Endothelial cell of umbilical vein (primary cell): ENCODE measurements at regions not wholly inside any gene's neighbourhood (a gene's known extent, or its start where the extent isn't known, plus 50 kb on each side); places are given as distances from the start of the nearest gene placed in this dataset.

Source experiments
- BruUV-seq: library from RNA; stranded (reverse); fragments of 400-500 nt; replicated peaks from 2 replicates; lab custom pipeline; 2021; lab: Mats Ljungman, UMichigan
- CTCF ChIA-PET: fragments of 300-600, 350-600 bp; sonication (Branson Sonifier 250); formaldehyde crosslinking; loops from one replicate; lab custom pipeline; 2021; ENCODE audit warnings: antibody characterized with exemption, inconsistent platforms; lab: Charles Lee
- POLR2A ChIA-PET: fragments of 300-600, 350-600 bp; sonication (Branson Sonifier 250); formaldehyde crosslinking; loops from one replicate; lab custom pipeline; 2021; ENCODE audit warnings: antibody characterized with exemption, inconsistent platforms; lab: Charles Lee
- DNase-seq: peaks from one replicate; pipeline ENCODE4 v3.0.0-alpha.2; 2011; ENCODE audit warnings: low read depth, low spot score
- FAIRE-seq: peaks from 2 replicates; lab custom pipeline; 2011; peaks lifted over from hg19 to GRCh38; lab: Jason Lieb, UNC
- H2AFZ ChIP-seq: 2 replicates; pipeline ENCODE4 v1.6.0; 2012; ENCODE audit warnings: low read depth, low read length, control low read depth, inconsistent platforms
- H3K27ac ChIP-seq: 2 replicates; pipeline ENCODE4 v1.5.1; 2011; ENCODE audit warnings: low read depth, mild to moderate bottlenecking, control low read depth, low read length, moderate library complexity; ENCODE audit not compliant: insufficient read depth
- H3K27me3 ChIP-seq, 2 experiments: 2 replicates each; pipeline versions ENCODE4 v1.6.0 to v1.6.1; 2011; ENCODE audit warnings: low read length in 2 of 2, mixed read lengths in 1 of 2; ENCODE audit not compliant: control insufficient read depth in 2 of 2, insufficient read depth in 2 of 2
- H3K36me3 ChIP-seq, 2 experiments: 2 replicates in 1 of 2; 3 replicates in 1 of 2; pipeline ENCODE4 v1.5.1; 2011; ENCODE audit warnings: low read length in 2 of 2, mild to moderate bottlenecking in 1 of 2, moderate library complexity in 1 of 2; ENCODE audit not compliant: control insufficient read depth in 2 of 2, insufficient read depth in 2 of 2; ENCODE audit errors: extremely low read depth in 1 of 2
- H3K4me1 ChIP-seq: 3 replicates; pipeline ENCODE4 v1.5.1; 2011; ENCODE audit warnings: mild to moderate bottlenecking, low read length; ENCODE audit not compliant: control insufficient read depth, insufficient read depth; ENCODE audit errors: extremely low read depth
- H3K4me2 ChIP-seq: 2 replicates; pipeline ENCODE4 v1.6.1; 2011; ENCODE audit warnings: low read length, control low read depth, mixed read lengths; ENCODE audit not compliant: insufficient read depth
- H3K4me3 ChIP-seq, 3 experiments: fragments of 200-600 bp in 1 of 3; sonication (generic), shearing (Covaris generic) in 1 of 3; replicated peaks in 1 of 3; 2 replicates each; pipeline ENCODE4 v1.5.1; 2011 to 2016; ENCODE audit warnings: control low read depth in 3 of 3, low read length in 3 of 3, mild to moderate bottlenecking in 2 of 3, inconsistent platforms in 1 of 3, low read depth in 1 of 3, moderate library complexity in 1 of 3; ENCODE audit not compliant: insufficient read depth in 1 of 3
- H3K79me2 ChIP-seq: 2 replicates; pipeline ENCODE4 v1.6.0; 2012; ENCODE audit warnings: low read length, inconsistent platforms; ENCODE audit not compliant: control insufficient read depth, insufficient read depth
- H3K9ac ChIP-seq: replicated peaks from 2 replicates; pipeline ENCODE3; 2011; ENCODE audit warnings: low read length, control low read depth; ENCODE audit not compliant: insufficient read depth; ENCODE audit errors: extremely low read depth
- H3K9me1 ChIP-seq: replicated peaks from 3 replicates; pipeline ENCODE4 v1.6.0; 2011; ENCODE audit warnings: mild to moderate bottlenecking, low read length; ENCODE audit not compliant: control insufficient read depth, insufficient read depth; ENCODE audit errors: extremely low read depth
- H3K9me3 ChIP-seq: replicated peaks from 2 replicates; pipeline ENCODE4 v1.5.1; 2012; ENCODE audit warnings: low read length, inconsistent platforms; ENCODE audit not compliant: control insufficient read depth, insufficient read depth
- H4K20me1 ChIP-seq: replicated peaks from 2 replicates; pipeline ENCODE3; 2011; ENCODE audit warnings: mild to moderate bottlenecking, low read length; ENCODE audit not compliant: control insufficient read depth, insufficient read depth; ENCODE audit errors: extremely low read depth
- CTCF ChIP-seq, 2 donors: IDR thresholded peaks; 1 replicate in 1 of 2; 2 replicates in 1 of 2; pipeline ENCODE4 v1.5.1; 2011; ENCODE audit warnings: low read length in 2 of 2, mild to moderate bottlenecking in 2 of 2, moderate library complexity in 2 of 2, control low read depth in 1 of 2, inconsistent platforms in 1 of 2, low read depth in 1 of 2; ENCODE audit not compliant: insufficient read depth in 1 of 2; ENCODE audit errors: extremely low read depth in 1 of 2
- EZH2 ChIP-seq: IDR thresholded peaks from 2 replicates; pipeline ENCODE4 v1.6.1; 2012; ENCODE audit warnings: borderline replicate concordance, low read depth, mild to moderate bottlenecking, moderate library complexity, low read length, inconsistent platforms; ENCODE audit not compliant: severe bottlenecking
- FOS ChIP-seq: IDR thresholded peaks from 2 replicates; pipeline ENCODE4 v1.6.1; 2011; ENCODE audit warnings: mild to moderate bottlenecking, low read length, moderate library complexity, borderline replicate concordance; ENCODE audit not compliant: insufficient read depth
- GATA2 ChIP-seq: IDR thresholded peaks from 2 replicates; pipeline ENCODE4 v1.7.0; 2011; ENCODE audit warnings: low read depth, mild to moderate bottlenecking, moderate library complexity, mixed read lengths, low read length; ENCODE audit not compliant: insufficient read length, insufficient read depth
- JUN ChIP-seq: IDR thresholded peaks from 2 replicates; pipeline ENCODE4 v1.6.1; 2011; ENCODE audit warnings: borderline replicate concordance, low read depth; ENCODE audit not compliant: insufficient read length, insufficient read depth
- MYC ChIP-seq: IDR thresholded peaks from one replicate; pipeline ENCODE4 v1.6.1; 2011; ENCODE audit warnings: mild to moderate bottlenecking, low read depth, low read length
- POLR2A ChIP-seq: IDR thresholded peaks from 2 replicates; pipeline ENCODE4 v1.6.1; 2012; ENCODE audit warnings: low read depth, mild to moderate bottlenecking, control low read depth, low read length
- POLR2AphosphoS5 ChIP-seq: IDR thresholded peaks from 2 replicates; pipeline ENCODE4 v1.6.1; 2012; ENCODE audit warnings: low read depth, mild to moderate bottlenecking, control low read depth, low read length, moderate library complexity; ENCODE audit not compliant: insufficient read depth
- dilution Hi-C: fragments of 300-500 bp; cut with MboI; formaldehyde crosslinking; loops from one replicate; pipeline ENCODE4 v1.15.0; 2019; ENCODE audit warnings: low sequenced_read_pairs; ENCODE audit not compliant: extremely low pct_ligation_motif_present
- intact Hi-C: fragments of 100-400 bp; cut with micrococcal nuclease; formaldehyde crosslinking; loops from one replicate; pipeline ENCODE4 v1.10.0; 2022
- TF ChIP-seq, protein P1 (sequence below): IDR thresholded peaks from 2 replicates; pipeline ENCODE4 v1.6.1; 2011; ENCODE audit not compliant: insufficient read depth, insufficient read length

DNA sequence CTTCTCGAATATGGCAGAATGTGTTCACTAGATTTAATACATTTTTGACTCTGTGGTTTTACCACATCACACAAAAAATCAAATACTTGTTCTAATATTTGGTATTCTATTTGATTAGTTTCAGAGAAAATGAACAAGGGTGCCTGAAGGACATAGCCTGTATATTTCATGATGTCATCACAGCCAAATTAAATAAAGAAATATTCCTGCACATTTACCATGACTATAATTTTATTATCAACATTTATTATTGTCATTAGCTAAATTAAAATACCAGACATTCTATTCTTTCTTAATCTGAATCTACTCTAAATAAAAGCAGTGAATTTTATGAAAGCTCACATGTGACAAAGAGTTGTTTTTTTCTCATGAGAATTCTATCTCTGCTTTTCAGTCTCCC is 980.5 kb downstream of the PCDH18 start:
- Histone ChIP-seq H3K27me3 (no peaks in the 10 kb centered on the region), H3K9me1 (no peaks in the 10 kb centered on the region), H3K36me3 (no peaks in the 10 kb centered on the region), H3K4me2 (no peak overlapping the region), H3K9ac (no peak overlapping the region), H4K20me1 (no peaks in the 10 kb centered on the region), H3K9me3 (no peaks in the 10 kb centered on the region), H2AFZ (no peak overlapping the region), H3K4me3 (no peak overlapping the region), H3K27ac (no peak overlapping the region), H3K79me2 (no peaks in the 10 kb centered on the region), H3K4me1 (peaks cover under 1% of the 10 kb centered on the region)
- DNase-seq: no peak
- TF ChIP-seq MYC (no peak), EZH2 (no peak), GATA2 (no peak), POLR2A (no peak), CTCF (IDR thresholded peaks at IDR 0.05; ENCODE audit: extremely low read depth in 1 of 2, insufficient read depth in 1 of 2, low read depth in 1 of 2, low read length in 2 of 2) (no peak), POLR2AphosphoS5 (no peak), FOS (no peak), JUN (no peak)
- TF ChIP-seq, protein P1, sequence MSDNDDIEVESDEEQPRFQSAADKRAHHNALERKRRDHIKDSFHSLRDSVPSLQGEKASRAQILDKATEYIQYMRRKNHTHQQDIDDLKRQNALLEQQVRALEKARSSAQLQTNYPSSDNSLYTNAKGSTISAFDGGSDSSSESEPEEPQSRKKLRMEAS: no peak
- BruUV-seq: no TSS peak
- ChIA-PET POLR2A (no interaction called here), CTCF (no interaction called here)
- intact Hi-C loops (no loop called here), dilution Hi-C loops (no loop called here)
- no peak for FAIRE-seq
